SK-N-SH (cell line): ENCODE measurements at regions not wholly inside any gene's neighbourhood (a gene's known extent, or its start where the extent isn't known, plus 50 kb on each side); places are given as distances from the start of the nearest gene placed in this dataset.

ENCODE experiments used
- CHD2 ChIP-seq: fragments of 150-350 bp; IDR thresholded peaks from 2 replicates; pipeline ENCODE4 v1.6.1; 2018; ENCODE audit warnings: low read length; ENCODE audit not compliant: partially characterized antibody
- CTCF ChIP-seq: fragments of 200-600 bp; sonication (generic); IDR thresholded peaks from 2 replicates; pipeline ENCODE4 v1.6.1; 2017; ENCODE audit warnings: antibody characterized with exemption, mild to moderate bottlenecking, moderate library complexity
- EZH2phosphoT487 ChIP-seq: fragments of 200-600 bp; sonication (generic); IDR thresholded peaks from 2 replicates; pipeline ENCODE4 v1.6.1; 2017; ENCODE audit warnings: low read depth, mixed run types, mild to moderate bottlenecking, antibody characterized with exemption, moderate library complexity, borderline replicate concordance
- GATA2 ChIP-seq: sonication (generic); formaldehyde crosslinking; IDR thresholded peaks from 2 replicates; pipeline ENCODE4 v1.5.0; 2020; ENCODE audit warnings: mild to moderate bottlenecking, missing genetic modification reagents
- MAX ChIP-seq: IDR thresholded peaks from 2 replicates; pipeline ENCODE4 v1.4.0; 2012; ENCODE audit warnings: low read depth
- MXI1 ChIP-seq: IDR thresholded peaks from 2 replicates; pipeline ENCODE4 v1.6.1; 2012; ENCODE audit warnings: mild to moderate bottlenecking, low read depth, low read length, improper control_type of control experiment
- POLR2AphosphoS5 ChIP-seq: IDR thresholded peaks from 2 replicates; pipeline ENCODE4 v1.6.1; 2012; ENCODE audit warnings: low read depth, low read length
- RAD21 ChIP-seq: IDR thresholded peaks from 2 replicates; pipeline ENCODE4 v1.6.1; 2012; ENCODE audit warnings: mild to moderate bottlenecking, low read length
- RCOR1 ChIP-seq: fragments of 150-350 bp; IDR thresholded peaks from 2 replicates; pipeline ENCODE4 v1.6.1; 2017; ENCODE audit warnings: antibody characterized with exemption, low read length
- REST ChIP-seq: IDR thresholded peaks from 2 replicates; pipeline ENCODE4 v1.6.1; 2012; ENCODE audit warnings: mild to moderate bottlenecking, low read depth, low read length, moderate library complexity
- TAF1 ChIP-seq: IDR thresholded peaks from 2 replicates; pipeline ENCODE4 v1.6.1; 2012; ENCODE audit warnings: low read depth, mild to moderate bottlenecking, low read length, moderate library complexity, borderline replicate concordance
- USF2 ChIP-seq: fragments of 150-350 bp; IDR thresholded peaks from 2 replicates; pipeline ENCODE4 v1.6.1; 2017; ENCODE audit warnings: antibody characterized with exemption, low read length, low read depth, borderline replicate concordance
- YY1 ChIP-seq: IDR thresholded peaks from 2 replicates; pipeline ENCODE4 v1.4.0; 2012; ENCODE audit warnings: low read depth, mild to moderate bottlenecking

- TF ChIP-seq CTCF, result no peak
- no peak for TF ChIP-seq MAX
- TF ChIP-seq TAF1, result no peak
- no peak for TF ChIP-seq EZH2phosphoT487
- TF ChIP-seq GATA2 (CRISPR knock-in tag), result no peak
- TF ChIP-seq CHD2, result no peak
- no peak for TF ChIP-seq RAD21
- no peak for TF ChIP-seq RCOR1
- no peak for TF ChIP-seq REST
- no peak for TF ChIP-seq MXI1
- TF ChIP-seq POLR2AphosphoS5, result no peak
- no peak for TF ChIP-seq USF2
- TF ChIP-seq YY1, result no peak
These were observed 88.1 kb upstream of the ASAP2 start for GRCh38 chr2:9118383-9118960.
